HCT116 (cell line): ENCODE measurements at regions not wholly inside any gene's neighbourhood (a gene's known extent, or its start where the extent isn't known, plus 50 kb on each side); places are given as distances from the start of the nearest gene placed in this dataset.

Source experiments
- ATAC-seq: fragments of 200-7000 bp; cut with Tn5 transposase; 2 replicates; pipeline ENCODE4 v1.9.1; 2020; ENCODE audit warnings: mild to moderate bottlenecking, moderate library complexity
- BruUV-seq: library from RNA; stranded (reverse); fragments of 400-500 nt; replicated peaks from 2 replicates; lab custom pipeline; 2021; lab: Mats Ljungman, UMichigan
- CTCF ChIA-PET: fragments of 300-600 bp; sonication (Branson Sonifier 250); formaldehyde crosslinking; loops from one replicate; lab custom pipeline; 2021; ENCODE audit warnings: antibody characterized with exemption; lab: Charles Lee
- POLR2A ChIA-PET: fragments of 300-600, 350-600 bp; sonication (Branson Sonifier 250); formaldehyde crosslinking; loops from one replicate; lab custom pipeline; 2021; ENCODE audit warnings: antibody characterized with exemption; lab: Charles Lee
- RAD21 ChIA-PET, 2 experiments: fragments of 300-600 bp; sonication (Branson Sonifier 250); formaldehyde crosslinking; loops; one replicate each; lab custom pipeline; 2023; ENCODE audit warnings: low total read pairs in 2 of 2; ENCODE audit not compliant: uncharacterized antibody in 2 of 2, unreplicated experiment in 2 of 2, low non-redundant PET in 1 of 2; lab: Charles Lee
- DNase-seq: peaks from one replicate; pipeline ENCODE4 v3.0.0-alpha.2; 2010; ENCODE audit warnings: low read depth, low spot score
- H2AFZ ChIP-seq: fragments of 200-600 bp; shearing (Covaris generic), sonication (generic); 2 replicates; pipeline ENCODE4 v1.6.1; 2017; ENCODE audit warnings: low read depth, mixed run types, mixed read lengths, antibody characterized with exemption, low read length; ENCODE audit not compliant: poor library complexity, severe bottlenecking
- H3K27ac ChIP-seq: 2 replicates; pipeline ENCODE4 v1.5.1; 2012; ENCODE audit warnings: low read depth, low read length
- H3K27me3 ChIP-seq: fragments of 200-600 bp; sonication (generic); 2 replicates; pipeline ENCODE4 v1.6.1; 2016; ENCODE audit warnings: mixed run types, low read length, mixed read lengths; ENCODE audit not compliant: insufficient read depth
- H3K36me3 ChIP-seq, 2 experiments: fragments of 200-500 bp in 1 of 2; fragments of 200-600 bp in 1 of 2; sonication (Bioruptor generic) in 1 of 2; sonication (generic) in 1 of 2; 2 replicates each; pipeline versions ENCODE4 v1.5.1 to v1.6.1; 2014 to 2016; ENCODE audit warnings: low read length in 2 of 2, inconsistent platforms in 1 of 2, mixed read lengths in 1 of 2, mixed run types in 1 of 2; ENCODE audit not compliant: insufficient read depth in 2 of 2, control insufficient read depth in 1 of 2
- H3K4me1 ChIP-seq, 2 experiments: fragments of 200-600 bp in 1 of 2; sonication (generic) in 1 of 2; 2 replicates each; pipeline versions ENCODE4 v1.5.1 to v1.6.1; 2012 to 2017; ENCODE audit warnings: low read length in 2 of 2, inconsistent platforms in 1 of 2, mild to moderate bottlenecking in 1 of 2, mixed read lengths in 1 of 2, mixed run types in 1 of 2, moderate library complexity in 1 of 2; ENCODE audit not compliant: insufficient read depth in 2 of 2, control insufficient read depth in 1 of 2
- H3K4me2 ChIP-seq: fragments of 200-600 bp; sonication (generic); 2 replicates; pipeline ENCODE4 v1.6.1; 2017; ENCODE audit warnings: mixed run types, low read length, mixed read lengths
- H3K4me3 ChIP-seq, 2 experiments: fragments of 200-600 bp in 1 of 2; sonication (generic) in 1 of 2; replicated peaks in 1 of 2; 2 replicates each; pipeline ENCODE4 v1.5.1; 2011 to 2016; ENCODE audit warnings: low read length in 2 of 2, control low read depth in 1 of 2, low read depth in 1 of 2, mild to moderate bottlenecking in 1 of 2, mixed read lengths in 1 of 2, mixed run types in 1 of 2
- H3K79me2 ChIP-seq: fragments of 200-600 bp; sonication (generic); 2 replicates; pipeline ENCODE4 v1.6.1; 2017; ENCODE audit warnings: mild to moderate bottlenecking, mixed run types, low read length, moderate library complexity, mixed read lengths; ENCODE audit not compliant: insufficient read depth
- H3K9ac ChIP-seq: fragments of 200-600 bp; sonication (generic); 2 replicates; pipeline ENCODE4 v1.6.1; 2016; ENCODE audit warnings: low read length, mixed read lengths
- H3K9me2 ChIP-seq: fragments of 200-600 bp; sonication (generic), shearing (Covaris generic); 2 replicates; pipeline ENCODE4 v1.6.1; 2017; ENCODE audit warnings: mixed run types, mild to moderate bottlenecking, moderate library complexity; ENCODE audit not compliant: insufficient read depth
- H3K9me3 ChIP-seq, 2 experiments: fragments of 200-500 bp in 1 of 2; fragments of 200-600 bp in 1 of 2; sonication (Bioruptor generic) in 1 of 2; sonication (generic) in 1 of 2; 2 replicates each; pipeline ENCODE4 v1.6.1; 2014 to 2017; ENCODE audit warnings: low read length in 2 of 2, mixed read lengths in 2 of 2, inconsistent platforms in 1 of 2, low read depth in 1 of 2, mild to moderate bottlenecking in 1 of 2, mixed run types in 1 of 2, moderate library complexity in 1 of 2; ENCODE audit not compliant: control insufficient read depth in 1 of 2, insufficient read depth in 1 of 2
- H4K20me1 ChIP-seq: fragments of 200-600 bp; sonication (generic), shearing (Covaris generic); 2 replicates; pipeline ENCODE4 v1.6.1; 2017; ENCODE audit warnings: mixed run types, mild to moderate bottlenecking, moderate library complexity; ENCODE audit not compliant: insufficient read depth
- ATF3 ChIP-seq: IDR thresholded peaks from 2 replicates; pipeline ENCODE4 v1.6.1; 2012
- CBX3 ChIP-seq: IDR thresholded peaks from 2 replicates; pipeline ENCODE4 v1.6.1; 2012; ENCODE audit warnings: low read depth
- CEBPB ChIP-seq: IDR thresholded peaks from 2 replicates; pipeline ENCODE4 v1.6.1; 2012; ENCODE audit warnings: low read depth
- EGR1 ChIP-seq: IDR thresholded peaks from 2 replicates; pipeline ENCODE4 v1.6.1; 2012; ENCODE audit warnings: low read depth
- EZH2 ChIP-seq: fragments of 200-600 bp; sonication (generic); IDR thresholded peaks from 2 replicates; pipeline ENCODE4 v1.6.1; 2017; ENCODE audit warnings: antibody characterized with exemption, mixed run types
- FOSL1 ChIP-seq: IDR thresholded peaks from 2 replicates; pipeline ENCODE4 v1.6.1; 2012; ENCODE audit warnings: low read depth
- JUND ChIP-seq: IDR thresholded peaks from 2 replicates; pipeline ENCODE4 v1.6.1; 2012
- MAX ChIP-seq: IDR thresholded peaks from 2 replicates; pipeline ENCODE4 v1.6.1; 2012
- POLR2AphosphoS5 ChIP-seq: IDR thresholded peaks from 2 replicates; pipeline ENCODE4 v1.6.1; 2011; ENCODE audit warnings: mild to moderate bottlenecking, low read depth, low read length, moderate library complexity
- RAD21 ChIP-seq: IDR thresholded peaks from 2 replicates; pipeline ENCODE4 v1.6.1; 2012; ENCODE audit warnings: low read depth, mild to moderate bottlenecking
- REST ChIP-seq: IDR thresholded peaks from 2 replicates; pipeline ENCODE4 v1.6.1; 2012; ENCODE audit warnings: low read depth
- SP1 ChIP-seq: IDR thresholded peaks from 2 replicates; pipeline ENCODE4 v1.6.1; 2012; ENCODE audit warnings: low read depth
- TCF7L2 ChIP-seq: IDR thresholded peaks from 2 replicates; pipeline ENCODE4 v1.7.0; 2011; ENCODE audit warnings: borderline replicate concordance, inconsistent platforms; ENCODE audit not compliant: insufficient read depth, insufficient read length; ENCODE audit errors: extremely low read depth
- YY1 ChIP-seq: IDR thresholded peaks from 2 replicates; pipeline ENCODE4 v1.6.1; 2011; ENCODE audit warnings: low read length, low read depth, moderate library complexity, mild to moderate bottlenecking; ENCODE audit not compliant: insufficient replicate concordance; ENCODE audit errors: extremely low read depth
- ZBTB33 ChIP-seq: IDR thresholded peaks from 2 replicates; pipeline ENCODE4 v1.6.1; 2011; ENCODE audit warnings: mild to moderate bottlenecking, low read length, moderate library complexity; ENCODE audit not compliant: insufficient replicate concordance; ENCODE audit errors: extremely low read depth
- ZNF274 ChIP-seq: fragments of 200-500 bp; sonication (Bioruptor generic); IDR thresholded peaks from 2 replicates; pipeline ENCODE4 v1.6.1; 2014; ENCODE audit warnings: mild to moderate bottlenecking, low read depth, low read length, inconsistent platforms
- intact Hi-C: fragments of 100-400 bp; cut with micrococcal nuclease; formaldehyde crosslinking; loops from 2 replicates; pipeline ENCODE4 v1.10.0; 2022

- no peak overlapping the region for H3K9ac ChIP-seq
- H3K27ac ChIP-seq, result no peak overlapping the region
- RAD21 ChIA-PET, result no interaction called here
- no peaks in the 10 kb centered on the region for H4K20me1 ChIP-seq
- no peaks in the 10 kb centered on the region for H3K9me3 ChIP-seq
- intact Hi-C loops, result no loop called here
- no peak for ATAC-seq
- no peaks in the 10 kb centered on the region for H3K27me3 ChIP-seq
- POLR2A ChIA-PET, result no interaction called here
- H3K4me1 ChIP-seq, result no peaks in the 10 kb centered on the region
- H3K79me2 ChIP-seq, result no peaks in the 10 kb centered on the region
- no peaks in the 10 kb centered on the region for H3K36me3 ChIP-seq
- H3K4me3 ChIP-seq, result no peak overlapping the region
- no peaks in the 10 kb centered on the region for H3K9me2 ChIP-seq
- TF ChIP-seq CBX3, result no peak
- no peak for TF ChIP-seq ZBTB33
- TF ChIP-seq CEBPB, result no peak
- TF ChIP-seq YY1, result no peak
- TF ChIP-seq SP1, result no peak
- TF ChIP-seq ZNF274, result no peak
- TF ChIP-seq ATF3, result no peak
- TF ChIP-seq MAX, result no peak
- no peak for TF ChIP-seq POLR2AphosphoS5
- no peak for TF ChIP-seq FOSL1
- TF ChIP-seq RAD21, result no peak
- TF ChIP-seq EZH2, result no peak
- TF ChIP-seq REST, result no peak
- TF ChIP-seq JUND, result no peak
- TF ChIP-seq EGR1, result no peak
- no peak for TF ChIP-seq TCF7L2
- TF ChIP-seq, all 23 proteins: peak for 0
- DNase-seq, result no peak
- Histone ChIP-seq H2AFZ (no peak overlapping the region), H3K4me2 (no peak overlapping the region)
- CTCF ChIA-PET, result no interaction called here
- no TSS peak for BruUV-seq
These were observed 73.6 kb upstream of the ZRANB2 start for GRCh38 chr1:71154429-71154828.
